ENCODE measurements at regions not wholly inside any gene's neighbourhood (a gene's known extent, or its start where the extent isn't known, plus 50 kb on each side); places are given as distances from the start of the nearest gene placed in this dataset.

GRCh38 chr22:34015642-34016041 is 95.4 kb upstream of the LARGE1 start:
- TF ChIP-seq CTCF (conservative IDR thresholded peaks at IDR 0.05) = no peak
- H3K27ac ChIP-seq = no peak overlapping the region

- H3K27ac ChIP-seq = no peak overlapping the region
- no peak for TF ChIP-seq CTCF (conservative IDR thresholded peaks at IDR 0.05)
These were observed 96.9 kb upstream of the LARGE1 start for GRCh38 chr22:34017205-34017604.

GRCh38 chr22:34019190-34019845 is 99.0 kb upstream of the LARGE1 start:
- no peak overlapping the region for H3K27ac ChIP-seq
- TF ChIP-seq CTCF (conservative IDR thresholded peaks at IDR 0.05) = no peak

- no peak for TF ChIP-seq CTCF (conservative IDR thresholded peaks at IDR 0.05)
These were observed 114.9 kb upstream of the LARGE1 start for GRCh38 chr22:34035209-34035608.

GRCh38 chr22:34036931-34037330 is 116.7 kb upstream of the LARGE1 start:
- H3K27ac ChIP-seq = no peak overlapping the region
- TF ChIP-seq CTCF (conservative IDR thresholded peaks at IDR 0.05) = no peak

More at GRCh38 chr22:34035209-34035608, 114.9 kb upstream of the LARGE1 start:
- no peak overlapping the region for H3K27ac ChIP-seq

GRCh38 chr22:34038801-34039555 is 118.7 kb upstream of the LARGE1 start:
- no peak overlapping the region for H3K27ac ChIP-seq
- no peak for TF ChIP-seq CTCF (conservative IDR thresholded peaks at IDR 0.05)

GRCh38 chr22:34045311-34045710 is 125.0 kb upstream of the LARGE1 start:
- TF ChIP-seq CTCF (conservative IDR thresholded peaks at IDR 0.05) = no peak
- H3K27ac ChIP-seq = no peak overlapping the region
